ENCODE measurements at regions not wholly inside any gene's neighbourhood (a gene's known extent, or its start where the extent isn't known, plus 50 kb on each side); places are given as distances from the start of the nearest gene placed in this dataset.

DNA sequence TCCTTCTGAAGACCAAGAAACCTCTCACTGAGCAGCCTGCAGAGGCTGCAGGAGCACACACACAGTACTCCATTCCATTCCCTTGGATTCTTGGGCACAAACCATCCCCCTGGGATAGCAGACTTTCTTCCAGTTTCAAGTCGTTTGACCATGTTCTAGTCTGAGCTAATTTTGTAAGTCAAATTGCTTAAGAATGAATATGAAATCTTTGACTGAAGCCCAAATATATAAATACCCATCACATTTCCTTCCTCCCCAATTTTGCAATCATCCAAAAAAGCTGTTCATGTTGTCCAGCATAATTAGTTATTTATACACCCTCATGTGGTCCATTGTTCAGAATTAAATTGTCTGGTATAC, 231.2 kb upstream of the TPRG1 start:
- DNase-seq = no peak

- no peak for DNase-seq
These were observed 230.7 kb upstream of the TPRG1 start for GRCh38 chr3:188941103-188941502.

GRCh38 chr3:188942191-188942590, 229.6 kb upstream of the TPRG1 start:
- no peak for DNase-seq

DNA sequence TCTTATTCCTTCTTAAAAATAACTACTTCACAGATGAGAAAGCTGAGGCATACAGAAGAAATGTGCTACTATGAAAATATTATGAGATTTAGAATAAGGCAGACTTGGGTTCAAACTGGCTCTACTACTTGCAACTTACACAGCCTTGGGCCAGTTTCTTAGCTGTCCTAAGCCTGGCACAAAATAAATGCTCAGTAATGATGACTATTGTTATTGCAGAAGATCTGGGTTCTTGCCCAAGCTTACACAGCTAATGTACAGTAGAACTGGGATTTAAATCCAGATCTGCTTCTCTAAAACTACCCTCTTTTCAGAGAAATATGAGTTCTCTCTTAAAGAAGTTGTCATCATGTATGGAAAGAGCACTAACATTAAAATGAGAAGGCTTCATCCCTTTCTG, 228.2 kb upstream of the TPRG1 start:
- no peak for DNase-seq

GRCh38 chr3:188944108-188944507, 227.7 kb upstream of the TPRG1 start:
- DNase-seq = no peak

DNA sequence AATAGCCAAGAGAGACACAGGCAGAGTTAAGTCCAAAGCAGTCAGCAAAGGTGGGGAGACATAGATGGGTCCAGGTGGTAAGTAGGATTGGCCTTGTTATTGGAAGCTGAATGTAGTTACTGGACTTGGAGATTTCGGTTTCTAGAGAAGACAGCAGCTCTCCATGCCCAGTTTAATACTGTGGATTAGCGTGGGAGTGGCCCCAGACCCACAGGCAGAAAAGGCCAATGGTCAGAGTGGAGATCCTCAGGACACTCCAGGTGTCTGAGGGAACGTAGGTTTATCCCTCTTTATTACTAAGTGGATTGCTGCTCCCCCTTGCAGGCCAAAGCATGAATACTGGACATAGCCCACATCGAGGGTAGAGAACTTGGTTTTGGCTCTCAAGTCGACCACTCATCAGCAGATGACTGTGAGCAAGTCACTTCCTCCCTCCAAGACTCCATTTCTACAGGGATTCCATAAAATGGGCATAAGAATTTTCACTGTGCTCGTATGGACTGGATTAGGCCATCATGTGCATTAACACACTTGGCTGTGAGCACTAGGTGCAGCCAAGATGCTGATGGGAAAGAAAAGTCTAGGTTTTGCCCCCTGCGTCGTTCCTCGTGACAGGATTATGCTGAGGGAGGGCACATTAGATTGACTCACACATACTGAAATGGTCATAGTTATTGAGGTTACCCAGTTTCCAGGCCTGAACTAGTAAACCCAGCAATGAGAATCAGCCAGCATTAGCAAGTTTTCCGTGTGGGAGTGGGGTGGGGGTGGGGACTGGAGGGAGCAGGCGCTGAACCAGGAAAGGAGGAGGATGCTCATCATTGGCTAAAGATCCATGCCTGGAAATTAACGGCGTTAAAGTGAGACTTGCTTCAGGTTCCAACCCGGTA, 225.2 kb upstream of the TPRG1 start:
- DNase-seq = no peak

DNA sequence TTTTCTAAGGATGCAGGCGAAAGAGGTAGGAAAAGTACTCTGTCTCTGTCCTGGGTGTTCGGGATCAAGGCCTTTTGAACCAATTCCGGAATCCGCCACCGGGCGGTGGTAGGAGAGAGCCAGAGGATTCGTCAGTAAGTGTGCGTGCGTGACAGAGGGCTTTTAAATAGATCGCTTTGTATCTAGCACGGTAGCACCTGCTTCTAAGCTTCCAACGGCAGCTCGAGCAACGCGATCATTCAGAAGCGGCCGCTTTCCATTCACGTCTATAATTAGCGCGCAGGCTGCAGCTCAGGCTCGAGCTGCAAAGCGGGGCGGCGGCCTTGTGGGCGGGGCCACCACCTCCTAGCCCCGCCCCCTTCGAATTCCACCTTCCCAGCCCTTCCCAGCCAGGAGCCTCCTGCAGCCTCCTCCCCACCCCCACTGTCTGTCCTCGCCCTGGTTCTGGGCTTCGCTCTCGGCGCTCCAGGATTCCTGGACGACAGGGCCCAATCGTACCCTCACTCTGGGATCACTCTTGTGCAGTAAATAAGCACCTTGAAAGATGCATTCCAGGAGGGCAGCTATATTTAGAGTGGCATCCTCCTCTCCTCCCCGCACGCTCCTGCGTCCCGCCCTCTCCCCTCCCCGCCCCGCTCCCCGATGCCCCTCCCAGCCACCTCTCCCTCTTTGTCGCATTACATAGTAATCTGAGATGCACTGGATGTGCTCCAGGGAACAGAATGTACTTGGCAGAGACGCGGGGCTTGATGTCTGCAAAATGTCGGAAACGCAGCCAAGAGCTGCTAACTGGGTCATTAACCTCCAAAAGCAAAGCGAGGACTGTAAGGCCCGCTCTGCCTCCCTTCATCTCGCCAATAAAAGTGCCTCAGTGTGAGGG, 224.1 kb upstream of the TPRG1 start:
- DNase-seq = peak; percentile 94

- DNase-seq = no peak
These were observed 223.3 kb upstream of the TPRG1 start for GRCh38 chr3:188948281-188948996.

GRCh38 chr3:188948997-188949389, 222.8 kb upstream of the TPRG1 start:
- no peak for DNase-seq

- DNase-seq = no peak
These were observed 222.3 kb upstream of the TPRG1 start for GRCh38 chr3:188949456-188949855.

GRCh38 chr3:188949996-188950395, 221.8 kb upstream of the TPRG1 start:
- no peak for DNase-seq

DNA sequence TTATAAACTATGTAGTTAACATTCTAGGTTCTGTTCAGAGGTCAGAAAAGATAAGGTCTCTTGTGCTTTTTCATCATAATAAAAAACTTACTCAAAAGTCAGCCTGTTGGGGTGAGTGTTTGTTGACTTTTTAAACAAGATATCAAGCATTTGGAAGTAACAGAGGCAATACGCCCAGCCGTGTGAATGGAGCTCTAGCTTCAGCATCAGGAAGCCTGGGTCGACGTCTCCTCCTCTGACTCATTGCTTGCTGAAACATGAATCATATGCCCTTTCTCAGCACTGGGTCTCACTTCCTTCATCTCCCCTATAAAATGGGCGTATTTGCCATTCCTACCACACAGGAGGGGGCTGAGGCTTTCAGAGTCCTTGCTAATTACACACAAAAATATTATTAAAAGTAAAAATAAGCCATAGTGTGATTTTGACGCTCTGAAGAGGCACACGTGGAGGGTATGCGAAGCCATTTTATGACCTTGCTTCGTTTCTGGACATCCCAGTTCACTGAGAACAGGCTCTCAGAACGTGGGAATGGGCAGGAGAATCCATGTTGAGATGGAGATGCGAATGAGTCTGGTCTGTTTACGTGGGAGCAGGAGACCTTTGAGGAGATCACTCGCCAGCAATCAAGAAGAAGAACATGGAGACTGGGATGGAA, 220.8 kb upstream of the TPRG1 start:
- no peak for DNase-seq

DNA sequence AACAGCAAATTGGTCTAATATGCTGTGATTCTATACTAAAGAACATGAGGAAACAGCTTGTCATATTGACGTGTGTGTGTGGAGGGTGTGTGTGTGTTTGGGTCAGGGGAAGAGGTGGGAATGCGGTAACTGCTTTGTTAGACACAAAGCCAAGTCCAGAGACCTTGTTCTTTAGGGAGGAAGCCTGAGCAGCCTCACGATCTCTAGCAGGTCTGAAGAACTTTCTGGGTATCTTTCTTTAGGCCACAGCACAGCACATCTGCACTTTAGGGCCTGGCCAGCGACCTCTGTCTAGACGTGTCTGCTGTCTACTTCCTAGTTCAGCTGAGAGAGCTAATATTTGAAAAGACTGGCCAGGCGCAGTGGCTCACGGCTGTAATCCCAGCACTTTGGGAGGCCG, 220.0 kb upstream of the TPRG1 start:
- DNase-seq = no peak

DNA sequence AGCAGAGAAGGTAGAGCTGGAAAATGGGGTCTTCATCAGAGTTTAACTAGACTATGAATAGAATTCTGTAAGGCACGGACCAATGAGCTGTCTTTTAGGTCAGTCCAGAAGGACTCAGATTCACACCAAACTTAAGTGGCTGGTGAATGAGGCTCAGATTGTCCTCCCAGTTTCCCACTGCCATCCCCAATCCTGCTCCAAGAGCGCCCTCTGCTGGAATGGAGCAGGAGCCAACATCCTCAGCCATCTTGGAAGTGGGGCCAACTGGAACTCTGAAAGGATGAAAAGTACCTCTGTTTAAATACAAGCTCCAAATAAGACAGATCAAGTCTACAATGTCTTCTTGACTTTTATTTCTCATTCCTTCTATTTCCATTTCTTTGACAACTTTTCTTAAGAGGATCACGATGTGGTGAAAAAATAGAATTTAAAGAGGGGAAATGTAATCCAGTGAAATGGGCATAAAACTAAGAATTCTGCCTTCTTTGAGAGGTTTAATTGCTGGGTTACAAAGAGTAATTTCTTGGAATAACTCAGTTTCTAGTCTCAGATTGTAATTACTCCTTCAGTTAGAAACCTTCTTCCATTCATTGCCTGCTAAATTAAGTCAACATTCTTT, 217.1 kb upstream of the TPRG1 start:
- DNase-seq = peak; percentile 26

DNA sequence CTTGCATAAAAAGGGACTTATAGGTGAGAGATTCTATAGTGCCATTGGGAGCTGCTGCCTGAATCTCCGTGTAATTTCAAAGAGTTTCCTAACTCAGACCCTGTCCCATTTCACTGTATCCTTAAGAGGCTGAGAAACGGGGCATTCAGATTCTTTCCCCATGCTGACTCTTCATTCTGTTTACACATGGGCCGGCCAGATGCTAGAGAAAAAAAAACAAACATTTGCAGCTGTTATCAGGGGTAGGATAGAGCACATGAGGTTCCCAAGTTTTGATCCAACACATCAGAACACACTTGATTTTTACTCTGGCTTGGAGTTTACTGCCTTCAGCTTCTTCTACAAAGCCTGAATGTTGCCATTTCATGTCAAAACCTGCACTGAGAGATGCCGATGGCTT, 215.9 kb upstream of the TPRG1 start:
- DNase-seq = no peak

GRCh38 chr3:188956839-188957489, 214.8 kb upstream of the TPRG1 start:
- DNase-seq = no peak

DNA sequence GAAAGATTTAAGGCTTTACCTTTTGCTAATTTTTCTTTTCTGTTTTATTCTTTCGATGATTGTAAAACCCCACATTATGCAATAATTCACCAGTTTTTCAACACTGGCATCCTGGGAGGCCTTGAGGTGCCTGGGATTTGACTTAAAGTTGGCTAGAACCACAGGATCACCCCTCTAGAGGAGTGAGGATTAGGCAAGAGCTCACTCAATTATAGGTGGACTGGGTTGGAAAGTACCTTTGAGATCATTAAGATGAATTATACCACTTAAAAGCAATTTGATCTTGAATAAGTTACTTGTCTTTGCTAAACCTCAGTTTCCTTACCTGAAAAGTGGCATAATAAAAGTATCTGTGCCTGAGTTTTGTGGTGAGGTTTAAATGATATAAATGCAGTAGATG, 212.8 kb upstream of the TPRG1 start:
- no peak for DNase-seq

- DNase-seq = no peak
These were observed 209.2 kb upstream of the TPRG1 start for GRCh38 chr3:188962253-188963247.

- DNase-seq = no peak
These were observed 206.8 kb upstream of the TPRG1 start for GRCh38 chr3:188964957-188965356.

DNA sequence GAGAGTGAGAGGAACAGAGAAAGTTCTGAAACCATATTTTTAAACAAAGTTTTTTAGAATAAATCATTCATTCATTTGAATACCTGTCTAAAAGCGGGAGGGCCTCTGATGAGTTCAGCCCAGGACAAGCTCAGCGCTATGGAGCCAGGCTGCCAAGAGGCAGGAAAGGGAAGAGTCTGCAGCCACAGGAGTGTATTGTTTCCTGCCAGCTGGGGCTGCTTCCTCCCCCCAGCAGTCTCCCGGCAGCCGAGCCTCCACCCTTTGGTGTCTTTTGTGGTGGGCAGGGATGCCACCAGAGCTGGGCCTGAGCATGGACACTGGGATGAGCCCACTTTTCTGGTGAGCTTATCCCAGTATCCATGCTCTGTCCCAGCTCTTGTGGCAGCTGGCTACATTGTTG, 199.5 kb upstream of the TPRG1 start:
- no peak for DNase-seq
